ENCODE measurements at regions not wholly inside any gene's neighbourhood (a gene's known extent, or its start where the extent isn't known, plus 50 kb on each side); places are given as distances from the start of the nearest gene placed in this dataset.

- no peak for DNase-seq (ENCODE audit: low read depth)
- H3K4me3 ChIP-seq (ENCODE audit: low read depth, low read length): no peak overlapping the region
- TF ChIP-seq CTCF (IDR thresholded peaks at IDR 0.05; ENCODE audit: control insufficient read depth, extremely low read depth, insufficient read depth): no peak
These were observed 253.5 kb upstream of the ZPLD1 start for GRCh38 chr3:102181175-102181920.

- no peak overlapping the region for H3K4me3 ChIP-seq (ENCODE audit: low read depth, low read length)
- no peak for DNase-seq (ENCODE audit: low read depth)
- TF ChIP-seq CTCF (IDR thresholded peaks at IDR 0.05; ENCODE audit: control insufficient read depth, extremely low read depth, insufficient read depth): no peak
These were observed 252.7 kb upstream of the ZPLD1 start for GRCh38 chr3:102182162-102182561.

DNA sequence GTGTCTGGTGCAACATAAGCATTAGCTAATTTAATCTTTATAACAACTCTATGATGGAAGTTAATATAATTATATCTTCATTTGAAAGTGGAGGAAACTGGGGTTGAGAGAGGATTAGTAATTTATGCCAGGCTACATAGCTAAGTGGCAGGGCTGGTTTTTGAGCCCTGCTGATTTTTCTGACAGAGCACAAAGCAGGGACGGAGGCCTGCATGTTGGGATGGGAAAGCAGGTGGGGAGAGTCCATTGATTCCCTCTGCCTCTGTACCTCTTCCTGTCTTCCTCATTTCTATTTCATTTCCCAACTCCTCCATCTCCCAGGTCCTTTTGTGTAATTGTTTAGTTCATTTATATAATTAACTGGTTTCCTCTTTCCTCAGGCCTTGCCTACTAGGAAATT is 251.6 kb upstream of the ZPLD1 start:
- H3K4me3 ChIP-seq (ENCODE audit: low read depth, low read length): no peak overlapping the region
- no peak for DNase-seq (ENCODE audit: low read depth)
- TF ChIP-seq CTCF (IDR thresholded peaks at IDR 0.05; ENCODE audit: control insufficient read depth, extremely low read depth, insufficient read depth): no peak

DNA sequence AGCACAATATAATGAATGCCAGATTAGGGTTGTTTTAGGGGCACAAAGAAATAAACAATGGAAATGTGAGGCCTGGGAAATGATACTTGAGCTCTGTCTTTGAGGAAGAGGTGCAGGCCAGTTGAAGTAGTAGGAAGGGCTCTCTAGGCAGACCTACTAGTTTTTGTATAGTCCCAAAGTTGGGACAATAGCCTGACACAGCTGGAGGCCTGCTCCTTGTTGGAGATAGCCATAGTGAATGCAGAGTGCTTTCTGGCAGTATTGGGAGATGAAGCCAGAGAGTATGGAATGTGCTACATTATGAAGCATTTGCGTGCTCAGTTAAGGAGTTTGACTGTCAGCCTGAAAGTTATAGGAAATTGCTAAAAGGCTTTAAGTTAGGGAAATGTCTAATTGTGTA is 251.2 kb upstream of the ZPLD1 start:
- no peak for TF ChIP-seq CTCF (IDR thresholded peaks at IDR 0.05; ENCODE audit: control insufficient read depth, extremely low read depth, insufficient read depth)
- no peak for DNase-seq (ENCODE audit: low read depth)
- no peak overlapping the region for H3K4me3 ChIP-seq (ENCODE audit: low read depth, low read length)

DNA sequence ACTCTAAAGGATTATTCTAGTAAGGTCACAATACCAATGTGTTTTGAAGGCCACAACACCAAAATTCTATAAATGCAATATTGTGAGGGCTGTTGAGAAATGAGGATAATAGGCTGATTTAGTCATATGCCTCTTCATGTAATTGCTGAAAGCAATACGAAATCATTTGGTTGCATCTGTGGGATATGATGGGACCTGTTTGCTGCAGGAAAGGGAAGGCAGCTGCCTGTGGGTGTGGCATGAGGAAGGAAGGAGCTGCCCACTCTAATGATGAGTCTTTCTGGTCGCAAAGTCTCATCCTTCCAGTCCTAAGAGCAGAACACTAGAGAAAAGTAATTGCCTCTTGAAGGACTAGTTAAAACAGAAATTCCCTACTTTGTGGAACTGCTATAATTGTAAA is 245.3 kb upstream of the ZPLD1 start:
- DNase-seq (ENCODE audit: low read depth): no peak
- H3K4me3 ChIP-seq (ENCODE audit: low read depth, low read length): no peak overlapping the region
- TF ChIP-seq CTCF (IDR thresholded peaks at IDR 0.05; ENCODE audit: control insufficient read depth, extremely low read depth, insufficient read depth): no peak

DNA sequence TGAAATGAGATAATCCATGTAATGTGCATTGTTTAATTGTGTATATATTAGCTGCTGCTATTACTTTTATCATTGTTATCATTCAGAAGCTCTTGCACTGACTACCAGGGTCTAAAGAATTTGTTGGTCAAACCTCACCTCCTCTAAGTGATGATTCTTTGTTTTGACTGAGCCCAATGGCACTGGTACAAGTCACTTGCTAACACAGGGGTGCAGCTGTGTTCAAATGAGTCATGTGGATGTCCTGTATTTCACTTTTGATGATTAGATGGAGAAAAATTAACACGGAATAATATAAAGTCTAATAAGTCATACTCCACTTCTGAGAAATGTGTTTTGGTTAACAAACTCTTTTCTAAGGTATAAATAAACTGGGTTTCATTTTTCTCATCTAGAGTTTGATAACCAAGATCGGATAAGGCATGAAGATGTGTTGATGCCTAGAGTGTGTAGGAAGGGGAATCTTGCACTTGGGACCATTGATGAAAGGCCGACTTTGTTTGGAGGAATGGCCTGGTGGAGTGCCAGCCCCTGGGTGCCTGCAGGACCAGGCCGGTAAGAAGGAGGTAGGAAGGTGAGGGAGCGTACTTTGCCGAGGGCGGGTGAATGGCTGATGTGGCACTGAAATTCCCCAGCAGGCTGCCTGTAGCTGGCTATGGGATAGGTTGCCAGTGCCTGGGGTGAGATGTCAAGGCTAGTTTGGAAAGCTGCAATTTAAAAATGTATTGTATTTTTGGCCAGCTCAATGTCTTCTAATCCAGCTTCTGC is 244.7 kb upstream of the ZPLD1 start:
- H3K4me3 ChIP-seq (ENCODE audit: low read depth, low read length): no peak overlapping the region
- no peak for TF ChIP-seq CTCF (IDR thresholded peaks at IDR 0.05; ENCODE audit: control insufficient read depth, extremely low read depth, insufficient read depth)
- DNase-seq (ENCODE audit: low read depth): no peak
